Motor neuron (in vitro differentiated cells): ENCODE measurements at regions not wholly inside any gene's neighbourhood (a gene's known extent, or its start where the extent isn't known, plus 50 kb on each side); places are given as distances from the start of the nearest gene placed in this dataset.
A peak's percentile ranks its signal among the peaks of the same experiment; 100 is the strongest.

Experiments used
- ATAC-seq, 8 experiments: fragments of 200-7000 bp; cut with Tn5 transposase; replicated peaks in 6 of 8; 2 replicates each; pipeline ENCODE4 v1.8.0; 2021; ENCODE audit warnings: mild to moderate bottlenecking in 8 of 8, moderate library complexity in 8 of 8
- H3K27ac ChIP-seq, 2 donors: fragments of 250-450 bp; sonication (Bioruptor Pico); 2 replicates each; pipeline ENCODE4 v1.9.0; 2021; ENCODE audit warnings: antibody characterized with exemption in 2 of 2, mild to moderate bottlenecking in 2 of 2, moderate library complexity in 1 of 2
- H3K4me1 ChIP-seq, 2 donors: fragments of 250-450 bp; sonication (Bioruptor Pico); replicated peaks in 1 of 2; 2 replicates each; pipeline ENCODE4 v1.6.1; 2021; ENCODE audit warnings: antibody characterized with exemption in 2 of 2, mild to moderate bottlenecking in 2 of 2, moderate library complexity in 1 of 2
- H3K4me3 ChIP-seq, 5 donors: fragments of 250-450 bp; sonication (Bioruptor Pico); 2 replicates each; pipeline ENCODE4 v1.9.0; 2021; ENCODE audit warnings: antibody characterized with exemption in 5 of 5, mild to moderate bottlenecking in 5 of 5, moderate library complexity in 4 of 5
- WGBS, 10 experiments: fragments of 450-650 bp; shearing (Covaris generic); methylation state at CpG; one replicate each; pipeline ENCODE4 v1.0.0; 2022; 5-methylcytosine and 5-hydroxymethylcytosine counted together
- in situ Hi-C, 9 experiments: fragments of 400-800 bp; cut with MboI; loops; one replicate each; pipeline ENCODE4 v1.15.0; 2021; ENCODE audit warnings: low sequenced_read_pairs in 9 of 9, low pct_unique_long_range_greater_than_20kb in 2 of 9; ENCODE audit not compliant: unreplicated experiment in 9 of 9

GRCh38 chr20:16195671-16196070, 377.6 kb downstream of the KIF16B start:
- peaks cover 0 to 13% of the 10 kb centered on the region in 2 donors for H3K4me1 ChIP-seq
- no peak overlapping the region for H3K27ac ChIP-seq
- ATAC-seq = no peak
- in situ Hi-C loops = no loop called here
- H3K4me3 ChIP-seq = no peak overlapping the region

DNA sequence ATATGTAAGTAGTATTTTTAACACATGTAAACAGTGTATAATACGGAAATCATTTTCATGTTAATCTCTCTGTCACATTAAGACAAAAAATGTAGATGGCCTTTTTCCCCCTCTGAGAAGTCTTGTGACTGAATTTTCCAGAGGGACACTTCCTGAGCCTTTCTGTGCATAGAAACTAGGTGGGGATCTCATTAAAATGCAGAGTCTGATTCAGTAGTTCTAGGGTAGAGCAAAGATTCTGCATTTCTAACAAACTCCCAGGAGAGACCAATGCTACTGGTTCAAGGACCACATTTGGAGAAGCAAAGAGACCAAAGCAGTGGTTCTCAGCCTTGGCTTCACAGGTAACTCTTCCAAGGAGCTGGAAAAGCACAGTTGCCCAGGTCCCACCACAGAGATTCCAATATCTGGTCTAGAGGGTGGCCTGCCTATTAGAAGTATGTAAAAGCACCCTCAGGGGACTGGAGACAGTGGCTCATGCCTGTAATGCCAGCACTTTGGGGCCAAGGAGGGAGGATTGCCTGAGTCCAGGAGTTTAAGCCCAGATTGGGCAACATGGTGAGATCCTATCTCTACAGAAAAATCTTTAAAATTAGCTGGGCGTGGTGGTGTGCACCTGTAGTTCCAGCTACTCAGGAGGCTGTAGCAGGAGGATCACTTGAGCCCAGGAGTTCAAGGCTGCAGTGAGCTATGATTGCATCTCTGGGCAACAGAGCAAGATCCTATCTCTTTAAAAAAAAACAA, 378.5 kb downstream of the KIF16B start:
- Histone ChIP-seq H3K4me3 (no peak overlapping the region), H3K27ac (no peak overlapping the region), H3K4me1 (peaks cover 0 to 16% of the 10 kb centered on the region in 2 donors)
- peak in 2 of 8 experiments; percentile 77 to 82 for ATAC-seq
- 0 to 100% (median 50%) methylated on average over 1 to 2 of the region's 2 CpGs; no CpG with 5 or more reads in 3 of the 10 experiments for WGBS, 10 experiments
- in situ Hi-C loops = no loop called here

- H3K4me3 ChIP-seq = no peak overlapping the region
- H3K4me1 ChIP-seq = peaks cover 0 to 3% of the 10 kb centered on the region in 2 donors
- ATAC-seq = no peak
- in situ Hi-C loops = no loop called here
- H3K27ac ChIP-seq = no peak overlapping the region
- 29 to 100% (median 85%) methylated on average over 1 to 2 of the region's 2 CpGs; no CpG with 5 or more reads in 3 of the 10 experiments for whole genome bisulfite sequencing, 10 experiments
These were observed 381.8 kb downstream of the KIF16B start for GRCh38 chr20:16191496-16191895.

DNA sequence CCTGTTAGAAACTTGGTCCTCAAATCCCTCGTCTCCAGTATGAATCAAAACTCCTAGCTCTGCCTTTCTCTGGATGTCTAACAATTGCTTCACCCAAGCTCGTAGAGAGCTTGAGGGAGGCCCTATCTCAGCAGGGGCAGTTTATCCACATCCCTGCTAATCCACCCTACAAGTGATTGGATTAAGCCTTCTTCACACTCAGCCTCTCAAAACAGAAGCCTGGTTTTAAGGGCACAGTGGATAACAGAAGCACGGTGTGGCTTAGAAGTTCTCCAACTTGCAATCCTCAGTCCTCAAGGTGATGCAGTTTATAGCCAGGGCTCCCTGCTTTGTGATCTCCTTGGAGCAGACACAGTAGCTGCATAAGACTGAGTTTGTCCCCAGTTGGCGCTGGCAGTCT, 383.9 kb downstream of the KIF16B start:
- no peak overlapping the region for H3K4me3 ChIP-seq
- no peak for ATAC-seq
- in situ Hi-C loops = no loop called here
- no peak overlapping the region for H3K27ac ChIP-seq
- WGBS, 10 experiments = 40 to 80% (median 61%) methylated on average over 1 to 4 of the region's 4 CpGs; no CpG with 5 or more reads in 4 of the 10 experiments
- peaks cover 0 to 3% of the 10 kb centered on the region in 2 donors for H3K4me1 ChIP-seq

DNA sequence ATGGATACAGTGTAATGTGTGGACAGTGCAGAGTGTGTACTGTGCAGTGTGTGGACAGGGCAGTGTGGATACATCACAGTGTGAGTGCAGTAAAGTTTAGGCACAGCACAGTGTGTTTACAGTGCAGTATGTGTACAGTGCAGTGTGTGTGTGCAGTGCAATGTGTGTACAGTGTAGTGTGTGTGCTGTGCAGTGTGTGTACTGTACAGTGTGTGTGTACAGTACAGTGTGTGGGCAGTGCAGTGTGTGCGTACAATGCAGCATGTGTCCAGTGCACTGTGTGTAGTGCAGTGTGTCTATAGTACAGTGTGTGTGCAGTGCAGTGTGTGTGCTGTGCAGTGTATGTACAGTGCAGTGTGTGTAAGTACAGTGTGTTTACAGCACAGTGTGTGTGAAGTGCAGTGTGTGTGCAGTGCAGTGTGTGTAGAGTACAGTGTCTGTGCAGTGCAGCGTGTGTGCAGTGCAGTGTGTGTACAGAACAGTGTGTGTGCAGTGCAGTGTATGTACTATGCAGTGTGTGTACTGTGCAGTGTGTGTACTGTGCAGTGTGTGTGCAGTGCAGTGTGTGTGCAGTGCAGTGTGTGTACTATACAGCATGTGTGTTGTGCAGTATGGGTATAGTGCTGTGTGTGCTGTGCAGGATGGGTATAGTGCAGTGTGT, 385.2 kb downstream of the KIF16B start:
- WGBS, 10 experiments = 33 to 100% (median 80%) methylated on average over 1 to 2 of the region's 2 CpGs; no CpG with 5 or more reads in 5 of the 10 experiments
- Histone ChIP-seq H3K4me1 (peaks cover 0 to 3% of the 10 kb centered on the region in 2 donors), H3K27ac (no peak overlapping the region), H3K4me3 (no peak overlapping the region)
- ATAC-seq = no peak
- in situ Hi-C loops = no loop called here

- WGBS, 10 experiments = 17 to 89% (median 86%) methylated on average over 1 to 3 of the region's 3 CpGs; no CpG with 5 or more reads in 6 of the 10 experiments
- in situ Hi-C loops = no loop called here
- H3K4me3 ChIP-seq = no peak overlapping the region
- no peak overlapping the region for H3K27ac ChIP-seq
- peaks cover 6 to 7% of the 10 kb centered on the region in 2 donors for H3K4me1 ChIP-seq
- ATAC-seq = no peak
These were observed 393.3 kb downstream of the KIF16B start for GRCh38 chr20:16179919-16180318.

DNA sequence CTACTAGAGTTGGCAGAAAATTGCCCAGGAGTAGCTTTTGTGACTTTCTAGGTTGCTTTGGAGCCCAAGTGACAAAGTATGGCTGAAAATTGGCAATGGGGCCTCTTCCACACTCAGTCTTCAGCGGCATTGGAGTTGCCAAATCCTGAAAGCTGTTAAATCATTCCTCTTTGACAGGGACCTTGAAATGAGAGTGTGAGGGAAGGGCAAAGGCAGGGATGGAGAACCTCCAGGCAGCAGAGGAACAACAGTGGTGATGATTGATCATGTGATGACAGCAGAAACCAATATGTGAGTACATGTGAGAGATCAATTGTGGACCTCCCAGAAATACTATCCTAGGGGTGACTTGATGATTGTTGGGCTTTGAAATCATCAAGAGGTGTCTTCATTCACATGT, 393.9 kb downstream of the KIF16B start:
- H3K27ac ChIP-seq = no peak overlapping the region
- 0 to 100% (median 38%) methylated on average over 1 of the region's 1 CpG; no CpG with 5 or more reads in 5 of the 10 experiments for WGBS, 10 experiments
- in situ Hi-C loops = no loop called here
- H3K4me3 ChIP-seq = no peak overlapping the region
- H3K4me1 ChIP-seq = peaks cover 6 to 7% of the 10 kb centered on the region in 2 donors
- no peak for ATAC-seq

DNA sequence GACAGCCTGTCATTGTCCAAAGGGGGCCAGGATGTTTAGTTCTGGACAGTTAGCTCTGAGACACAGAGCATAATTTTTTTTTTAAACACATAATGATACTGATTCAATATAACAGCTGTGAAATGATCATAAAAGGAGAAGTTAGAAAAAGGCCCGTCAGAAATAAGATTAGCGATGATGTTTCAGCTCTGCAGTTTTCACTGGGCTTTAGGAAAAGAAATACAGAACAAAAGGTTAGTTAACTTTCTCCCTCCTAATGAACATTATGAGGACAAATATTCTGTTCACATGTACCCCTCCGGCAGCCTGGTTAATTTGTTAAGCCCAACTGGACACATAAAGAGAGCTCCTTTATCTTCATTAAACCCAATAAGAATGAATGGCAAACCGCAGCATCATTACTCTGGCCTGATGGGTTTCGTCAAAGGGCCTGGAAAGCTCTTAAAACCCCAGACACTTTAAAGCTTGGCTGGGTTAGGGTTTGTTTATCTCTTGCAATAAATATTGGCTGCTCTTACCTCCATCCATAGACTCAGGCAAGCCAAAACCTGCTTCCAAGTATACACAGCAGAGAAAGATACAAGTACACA, 394.6 kb downstream of the KIF16B start:
- Histone ChIP-seq H3K27ac (no peak overlapping the region), H3K4me1 (peaks cover 6 to 7% of the 10 kb centered on the region in 2 donors), H3K4me3 (no peak overlapping the region)
- in situ Hi-C loops = no loop called here
- WGBS, 10 experiments = 0 to 76% (median 43%) methylated on average over 1 to 5 of the region's 5 CpGs
- ATAC-seq = peak in 4 of 8 experiments; percentile 38 to 63 (median 51)

- peak in 3 of 8 experiments; percentile 56 to 75 (median 58) for ATAC-seq
- in situ Hi-C loops = no loop called here
- no peak overlapping the region for H3K4me3 ChIP-seq
- H3K27ac ChIP-seq = no peak overlapping the region
- H3K4me1 ChIP-seq = peaks cover 6 to 7% of the 10 kb centered on the region in 2 donors
- WGBS, 10 experiments = 15 to 92% (median 56%) methylated on average over 2 to 7 of the region's 7 CpGs
These were observed 397.8 kb downstream of the KIF16B start for GRCh38 chr20:16175322-16175961.

- ATAC-seq = no peak
- 0 to 86% (median 60%) methylated on average over 1 to 2 of the region's 2 CpGs; no CpG with 5 or more reads in 2 of the 10 experiments for WGBS, 10 experiments
- Histone ChIP-seq H3K4me1 (peaks cover 5 to 7% of the 10 kb centered on the region in 2 donors), H3K4me3 (no peak overlapping the region), H3K27ac (no peak overlapping the region)
- in situ Hi-C loops = no loop called here
These were observed 398.9 kb downstream of the KIF16B start for GRCh38 chr20:16174311-16174710.

GRCh38 chr20:16173044-16173443, 400.2 kb downstream of the KIF16B start:
- Histone ChIP-seq H3K27ac (no peak overlapping the region), H3K4me3 (no peak overlapping the region), H3K4me1 (no peaks in the 10 kb centered on the region)
- no peak for ATAC-seq
- in situ Hi-C loops = no loop called here
- WGBS, 10 experiments = 0 to 91% (median 64%) methylated on average over 1 to 4 of the region's 4 CpGs

DNA sequence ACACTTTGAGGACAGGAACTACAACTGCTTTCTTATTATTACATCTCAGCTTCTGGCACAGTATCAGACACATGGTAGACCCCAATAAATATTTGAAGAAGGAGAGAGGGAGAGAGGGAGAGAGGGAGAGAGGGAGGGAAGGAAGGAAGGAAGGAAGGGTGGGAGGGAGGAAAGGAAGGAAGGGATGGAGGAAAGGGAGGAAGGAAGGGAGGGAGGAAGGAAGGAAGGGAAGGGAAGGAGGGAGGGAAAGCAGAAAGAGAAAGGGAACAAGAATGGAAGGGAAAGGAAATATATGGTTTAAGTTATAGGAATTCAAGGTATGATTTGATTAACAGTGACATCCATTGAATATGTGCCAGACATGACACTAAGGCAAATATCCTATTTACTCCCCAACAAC, 402.1 kb downstream of the KIF16B start:
- ATAC-seq = no peak
- Histone ChIP-seq H3K4me1 (no peaks in the 10 kb centered on the region), H3K27ac (no peak overlapping the region), H3K4me3 (no peak overlapping the region)
- in situ Hi-C loops = no loop called here

GRCh38 chr20:16170406-16170971, 402.8 kb downstream of the KIF16B start:
- 33 to 100% (median 78%) methylated on average over 1 to 6 of the region's 7 CpGs; no CpG with 5 or more reads in 1 of the 10 experiments for WGBS, 10 experiments
- no peaks in the 10 kb centered on the region for H3K4me1 ChIP-seq
- no peak overlapping the region for H3K4me3 ChIP-seq
- ATAC-seq = no peak
- in situ Hi-C loops = no loop called here
- H3K27ac ChIP-seq = no peak overlapping the region
